Peyer's patch (tissue), 4 donors: ENCODE measurements at regions not wholly inside any gene's neighbourhood (a gene's known extent, or its start where the extent isn't known, plus 50 kb on each side); places are given as distances from the start of the nearest gene placed in this dataset.

Source experiments
- CTCF ChIP-seq, 6 experiments: fragments of 450-650 bp in 4 of 6; fragments of 200-600 bp in 2 of 6; sonication (generic) in 1 of 6; IDR thresholded peaks; one replicate each; pipeline ENCODE4 v1.5.1; 2017 to 2019; ENCODE audit warnings: antibody characterized with exemption in 6 of 6, mild to moderate bottlenecking in 3 of 6, moderate library complexity in 1 of 6
- POLR2A ChIP-seq, 2 donors: fragments of 450-650 bp; IDR thresholded peaks; one replicate each; pipeline ENCODE4 v1.5.1; 2017; ENCODE audit warnings: antibody characterized with exemption in 2 of 2, mild to moderate bottlenecking in 2 of 2, moderate library complexity in 2 of 2

DNA sequence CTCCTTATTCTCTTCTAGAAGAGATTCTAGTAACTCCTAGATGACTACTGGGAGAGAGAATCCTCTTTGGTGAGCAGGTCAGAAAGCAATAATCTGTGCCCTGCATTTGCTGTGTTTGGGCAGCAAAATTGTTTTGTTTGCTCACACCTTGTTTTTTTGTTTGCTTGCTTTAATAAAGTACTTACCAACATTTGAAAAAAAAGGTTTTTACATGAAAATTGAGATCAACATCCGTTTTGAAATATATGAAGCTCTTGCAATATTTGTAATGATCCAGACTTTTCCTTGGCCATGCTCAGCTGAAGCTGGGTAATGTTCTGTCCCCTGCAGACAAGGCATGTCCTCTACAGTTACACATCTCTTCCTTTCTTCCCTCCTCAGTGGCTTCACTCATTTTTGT lies 62.2 kb downstream of the DIPK2A start:
- TF ChIP-seq CTCF (IDR thresholded peaks at IDR 0.05) (no peak), POLR2A (IDR thresholded peaks at IDR 0.05) (no peak)
